Fibroblast of the aortic adventitia (primary cell): ENCODE measurements at regions not wholly inside any gene's neighbourhood (a gene's known extent, or its start where the extent isn't known, plus 50 kb on each side); places are given as distances from the start of the nearest gene placed in this dataset.

Experiments
- DNase-seq: peaks from one replicate; pipeline ENCODE4 v3.0.0-alpha.2; 2010; ENCODE audit warnings: low read depth
- H3K4me3 ChIP-seq: 2 replicates; pipeline ENCODE4 v1.5.1; 2011; ENCODE audit warnings: low read depth, mild to moderate bottlenecking, control low read depth, low read length, moderate library complexity
- TF ChIP-seq, protein P1 (sequence below): IDR thresholded peaks from 2 replicates; pipeline ENCODE4 v1.5.1; 2011; ENCODE audit warnings: mild to moderate bottlenecking, low read length, control low read depth, inconsistent platforms; ENCODE audit not compliant: insufficient read depth

DNA sequence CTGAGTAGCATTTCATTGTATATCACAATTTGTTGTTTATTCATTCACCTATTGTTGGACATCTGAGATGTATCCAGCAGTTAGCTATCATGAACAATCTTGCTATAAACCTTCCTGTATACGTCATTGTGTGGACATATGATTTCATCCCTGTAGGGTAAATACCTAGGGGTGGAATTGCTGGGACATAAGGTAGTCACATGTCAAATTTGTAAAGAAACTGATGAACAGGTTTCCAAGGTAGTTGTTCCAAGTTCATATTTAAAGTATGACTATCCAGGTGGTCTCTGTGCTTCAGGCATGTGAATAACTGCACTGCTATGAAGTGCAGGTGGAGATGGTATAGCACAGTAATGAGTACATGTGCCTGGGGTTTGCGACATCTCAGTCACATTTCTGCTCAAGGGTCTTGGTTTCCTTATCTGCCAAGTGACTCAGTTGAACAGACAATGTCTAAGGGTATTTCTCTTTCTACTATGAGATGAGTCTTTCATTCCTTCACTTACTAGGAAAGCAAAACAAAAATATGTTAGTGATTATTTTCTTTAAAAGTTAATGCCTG lies 229.0 kb upstream of the HES1 start:
- no peak overlapping the region for H3K4me3 ChIP-seq
- TF ChIP-seq, protein P1, sequence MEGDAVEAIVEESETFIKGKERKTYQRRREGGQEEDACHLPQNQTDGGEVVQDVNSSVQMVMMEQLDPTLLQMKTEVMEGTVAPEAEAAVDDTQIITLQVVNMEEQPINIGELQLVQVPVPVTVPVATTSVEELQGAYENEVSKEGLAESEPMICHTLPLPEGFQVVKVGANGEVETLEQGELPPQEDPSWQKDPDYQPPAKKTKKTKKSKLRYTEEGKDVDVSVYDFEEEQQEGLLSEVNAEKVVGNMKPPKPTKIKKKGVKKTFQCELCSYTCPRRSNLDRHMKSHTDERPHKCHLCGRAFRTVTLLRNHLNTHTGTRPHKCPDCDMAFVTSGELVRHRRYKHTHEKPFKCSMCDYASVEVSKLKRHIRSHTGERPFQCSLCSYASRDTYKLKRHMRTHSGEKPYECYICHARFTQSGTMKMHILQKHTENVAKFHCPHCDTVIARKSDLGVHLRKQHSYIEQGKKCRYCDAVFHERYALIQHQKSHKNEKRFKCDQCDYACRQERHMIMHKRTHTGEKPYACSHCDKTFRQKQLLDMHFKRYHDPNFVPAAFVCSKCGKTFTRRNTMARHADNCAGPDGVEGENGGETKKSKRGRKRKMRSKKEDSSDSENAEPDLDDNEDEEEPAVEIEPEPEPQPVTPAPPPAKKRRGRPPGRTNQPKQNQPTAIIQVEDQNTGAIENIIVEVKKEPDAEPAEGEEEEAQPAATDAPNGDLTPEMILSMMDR = no peak
- no peak for DNase-seq

DNA sequence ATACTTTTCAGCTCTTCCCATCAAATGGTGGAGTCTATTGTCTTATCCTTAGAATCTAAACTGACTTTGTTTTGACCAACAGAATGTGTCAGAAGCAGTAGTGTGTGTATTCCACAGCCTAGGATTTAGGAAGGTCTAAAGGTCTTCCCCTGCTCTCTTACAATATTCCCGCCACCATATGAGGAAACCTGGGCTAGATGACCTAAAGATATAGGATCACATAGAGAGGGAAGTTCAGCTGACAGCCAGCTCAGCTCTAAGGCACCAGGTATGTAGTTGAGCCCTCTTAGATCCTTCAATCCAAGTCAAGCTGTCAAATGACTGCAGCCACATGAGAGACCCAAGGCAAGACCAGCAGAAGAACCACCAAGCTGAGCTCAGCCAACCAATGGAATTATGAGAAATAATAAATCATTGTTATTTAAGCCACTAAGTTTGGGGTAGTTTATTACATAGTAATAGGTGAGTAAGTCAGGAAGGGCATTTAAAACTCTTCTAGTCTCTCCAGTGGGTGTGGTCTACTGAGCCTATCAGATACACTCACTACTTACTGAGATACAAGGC lies 227.7 kb upstream of the HES1 start:
- no peak for DNase-seq
- H3K4me3 ChIP-seq = no peak overlapping the region
- TF ChIP-seq, protein P1 = no peak

DNA sequence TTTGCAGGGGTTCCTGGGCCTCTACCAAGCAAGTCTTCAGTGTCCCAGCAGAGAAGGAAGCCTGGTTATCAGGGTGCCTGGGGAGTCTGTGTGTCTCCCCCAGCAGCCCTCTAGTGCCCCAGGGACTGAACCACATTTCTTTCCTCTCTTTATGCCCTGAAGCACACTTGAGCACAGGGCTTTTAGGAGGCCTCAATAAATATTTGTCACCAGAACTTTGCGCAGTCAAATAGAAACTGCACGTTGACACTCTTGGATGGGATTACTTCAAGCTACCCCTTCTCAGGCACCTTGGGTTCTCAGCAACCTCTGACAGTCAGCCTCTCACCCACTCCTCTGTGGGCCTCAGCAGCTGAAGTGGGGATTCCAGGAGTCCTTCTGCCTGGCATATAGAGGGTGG lies 226.6 kb upstream of the HES1 start:
- DNase-seq = no peak
- TF ChIP-seq, protein P1 = no peak
- H3K4me3 ChIP-seq = no peak overlapping the region

DNA sequence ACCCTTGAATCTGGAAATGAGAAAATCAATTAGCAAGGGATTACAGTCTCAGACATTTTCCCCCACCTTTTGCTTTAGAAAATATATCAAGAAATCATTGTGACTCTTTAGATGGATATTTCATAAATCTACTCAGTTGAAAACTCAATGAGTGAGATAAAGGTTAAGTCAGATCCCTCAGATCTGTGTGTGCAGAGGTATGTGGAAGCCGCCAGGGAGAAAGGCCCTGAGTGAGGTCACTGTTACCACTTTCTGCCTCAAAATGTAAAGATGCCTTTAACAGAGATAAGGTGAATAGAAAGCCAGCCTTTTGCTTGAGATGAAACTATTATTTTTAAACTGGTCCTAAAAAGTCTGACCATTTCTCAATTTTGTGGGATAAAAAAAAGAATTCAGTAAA lies 225.6 kb upstream of the HES1 start:
- DNase-seq = no peak
- TF ChIP-seq, protein P1 = no peak
- H3K4me3 ChIP-seq = no peak overlapping the region

DNA sequence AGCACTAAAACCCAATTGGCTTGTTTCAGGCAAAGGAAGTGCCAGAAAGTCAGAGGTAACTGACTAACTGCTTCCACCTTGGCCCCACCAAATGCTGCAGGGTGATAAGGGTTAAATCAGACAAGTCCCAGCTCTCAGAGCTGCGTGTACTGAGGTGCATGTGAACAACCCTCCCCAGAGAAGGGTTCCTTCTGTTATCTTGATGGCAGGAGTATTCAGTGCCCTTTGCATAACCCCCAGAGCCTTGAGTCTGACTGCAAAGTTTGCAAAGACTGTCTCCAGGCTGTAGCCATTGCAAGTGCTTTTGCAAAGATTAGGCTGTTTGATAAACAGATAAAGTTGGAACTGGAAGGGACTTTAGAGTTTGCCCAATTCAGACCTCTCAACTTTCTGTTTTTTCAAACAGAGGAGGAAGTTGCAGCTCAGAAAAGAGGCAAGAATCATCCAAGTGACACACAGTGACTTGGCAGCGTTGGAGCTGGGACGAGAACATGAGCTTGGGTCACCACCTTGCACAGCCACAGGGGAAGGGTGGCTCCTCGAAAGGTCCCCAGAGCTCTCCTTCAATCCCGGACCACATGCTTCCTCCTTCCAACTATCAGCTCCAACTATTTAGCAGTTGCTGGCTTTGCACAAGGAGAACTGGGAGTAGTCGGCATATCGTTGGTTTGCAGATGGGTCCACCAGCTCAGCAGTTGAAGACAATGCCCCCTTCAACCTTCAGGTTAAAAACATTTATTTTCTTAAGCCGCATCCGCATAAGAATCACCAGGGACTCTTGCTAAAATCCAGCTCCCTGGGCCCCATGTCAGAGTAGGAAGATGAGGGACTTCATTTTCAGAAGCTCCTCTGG lies 224.8 kb upstream of the HES1 start:
- no peak for DNase-seq
- TF ChIP-seq, protein P1 = no peak
- H3K4me3 ChIP-seq = no peak overlapping the region

DNA sequence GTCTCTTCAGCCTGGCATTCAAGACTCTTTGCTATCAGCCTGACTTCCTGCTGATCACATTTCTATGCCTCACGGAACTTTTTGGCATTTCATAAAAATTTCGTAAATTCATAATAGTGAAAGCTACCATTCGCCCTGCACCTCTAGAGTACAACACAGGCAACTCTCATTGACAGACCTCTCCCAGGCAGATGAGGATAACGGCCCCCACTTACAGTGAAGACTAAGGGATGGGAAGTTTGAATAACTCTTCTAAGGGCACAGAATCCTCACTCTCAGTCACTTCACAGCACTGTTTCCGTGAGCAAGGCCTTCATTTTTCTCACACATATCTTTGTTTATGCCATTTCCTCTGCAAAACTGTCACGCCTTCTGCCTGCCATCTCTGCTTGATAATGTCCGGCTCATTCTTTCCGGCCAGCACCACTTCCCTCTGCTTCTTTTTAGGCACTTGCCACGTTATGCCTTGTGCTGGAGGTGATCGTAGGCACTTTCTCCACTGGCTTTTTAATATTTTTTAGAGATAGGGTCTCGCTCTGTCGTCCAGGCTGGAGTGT lies 224.1 kb upstream of the HES1 start:
- TF ChIP-seq, protein P1 = no peak

More for the DNA sequence above, 224.1 kb upstream of the HES1 start:
- no peak overlapping the region for H3K4me3 ChIP-seq
- no peak for DNase-seq
